Lower leg skin (tissue), 3 donors: ENCODE measurements at regions not wholly inside any gene's neighbourhood (a gene's known extent, or its start where the extent isn't known, plus 50 kb on each side); places are given as distances from the start of the nearest gene placed in this dataset.

Experiments
- POLR2A ChIP-seq, 2 donors: fragments of 450-650 bp; IDR thresholded peaks; one replicate each; pipeline ENCODE4 v1.6.1; 2016 to 2017; ENCODE audit warnings: antibody characterized with exemption in 2 of 2, mild to moderate bottlenecking in 1 of 2, moderate library complexity in 1 of 2
- TF ChIP-seq, protein P1 (sequence below), 3 donors: fragments of 450-650 bp; IDR thresholded peaks; one replicate each; pipeline ENCODE4 v1.5.1; 2016; ENCODE audit warnings: antibody characterized with exemption in 3 of 3, mild to moderate bottlenecking in 3 of 3, moderate library complexity in 2 of 3

DNA sequence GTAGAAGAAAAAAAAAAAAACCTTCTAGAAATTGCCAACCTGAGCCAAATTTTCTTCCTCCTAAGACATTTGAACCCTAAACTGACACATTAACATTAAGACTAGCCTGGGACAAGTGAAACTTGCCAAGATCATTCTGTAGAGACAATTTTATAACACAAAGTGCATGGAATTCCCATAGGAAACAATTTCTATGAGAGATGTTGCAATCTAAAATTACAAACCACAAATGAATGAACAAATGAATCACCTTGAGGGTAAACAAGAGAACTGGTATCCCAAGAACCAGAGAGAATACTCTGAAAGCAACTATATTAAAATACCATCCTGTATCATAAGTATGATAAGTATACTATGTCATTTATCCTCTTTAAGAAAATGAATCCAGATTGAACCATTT is 165.3 kb downstream of the DICER1 start:
- TF ChIP-seq, protein P1, sequence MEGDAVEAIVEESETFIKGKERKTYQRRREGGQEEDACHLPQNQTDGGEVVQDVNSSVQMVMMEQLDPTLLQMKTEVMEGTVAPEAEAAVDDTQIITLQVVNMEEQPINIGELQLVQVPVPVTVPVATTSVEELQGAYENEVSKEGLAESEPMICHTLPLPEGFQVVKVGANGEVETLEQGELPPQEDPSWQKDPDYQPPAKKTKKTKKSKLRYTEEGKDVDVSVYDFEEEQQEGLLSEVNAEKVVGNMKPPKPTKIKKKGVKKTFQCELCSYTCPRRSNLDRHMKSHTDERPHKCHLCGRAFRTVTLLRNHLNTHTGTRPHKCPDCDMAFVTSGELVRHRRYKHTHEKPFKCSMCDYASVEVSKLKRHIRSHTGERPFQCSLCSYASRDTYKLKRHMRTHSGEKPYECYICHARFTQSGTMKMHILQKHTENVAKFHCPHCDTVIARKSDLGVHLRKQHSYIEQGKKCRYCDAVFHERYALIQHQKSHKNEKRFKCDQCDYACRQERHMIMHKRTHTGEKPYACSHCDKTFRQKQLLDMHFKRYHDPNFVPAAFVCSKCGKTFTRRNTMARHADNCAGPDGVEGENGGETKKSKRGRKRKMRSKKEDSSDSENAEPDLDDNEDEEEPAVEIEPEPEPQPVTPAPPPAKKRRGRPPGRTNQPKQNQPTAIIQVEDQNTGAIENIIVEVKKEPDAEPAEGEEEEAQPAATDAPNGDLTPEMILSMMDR (IDR thresholded peaks at IDR 0.05): no peak
- no peak for TF ChIP-seq POLR2A (IDR thresholded peaks at IDR 0.05)
